ENCODE measurements at regions not wholly inside any gene's neighbourhood (a gene's known extent, or its start where the extent isn't known, plus 50 kb on each side); places are given as distances from the start of the nearest gene placed in this dataset.

DNA sequence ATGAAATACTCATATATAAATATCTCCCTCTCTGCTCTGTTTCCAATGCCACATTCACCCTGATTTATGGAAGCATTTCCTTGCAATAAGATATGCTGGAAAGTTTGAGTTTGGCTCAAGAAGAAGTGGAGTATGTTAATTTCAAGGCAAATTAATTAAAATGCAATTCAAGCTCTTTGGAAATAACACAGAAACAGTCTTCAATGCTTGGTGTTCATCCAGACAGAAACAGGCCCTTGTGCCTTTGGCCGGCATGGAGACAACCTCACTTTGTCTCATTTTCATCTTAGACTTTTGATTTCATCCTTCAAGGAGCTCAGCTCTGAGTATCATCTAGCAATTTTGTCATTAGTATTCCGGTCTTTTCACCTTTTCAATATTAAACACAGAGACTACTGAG lies 210.0 kb downstream of the C16orf95 start:
- no peak for TF ChIP-seq EZH2phosphoT487 (IDR thresholded peaks at IDR 0.05; ENCODE audit: low read depth)
- TF ChIP-seq, protein P1, sequence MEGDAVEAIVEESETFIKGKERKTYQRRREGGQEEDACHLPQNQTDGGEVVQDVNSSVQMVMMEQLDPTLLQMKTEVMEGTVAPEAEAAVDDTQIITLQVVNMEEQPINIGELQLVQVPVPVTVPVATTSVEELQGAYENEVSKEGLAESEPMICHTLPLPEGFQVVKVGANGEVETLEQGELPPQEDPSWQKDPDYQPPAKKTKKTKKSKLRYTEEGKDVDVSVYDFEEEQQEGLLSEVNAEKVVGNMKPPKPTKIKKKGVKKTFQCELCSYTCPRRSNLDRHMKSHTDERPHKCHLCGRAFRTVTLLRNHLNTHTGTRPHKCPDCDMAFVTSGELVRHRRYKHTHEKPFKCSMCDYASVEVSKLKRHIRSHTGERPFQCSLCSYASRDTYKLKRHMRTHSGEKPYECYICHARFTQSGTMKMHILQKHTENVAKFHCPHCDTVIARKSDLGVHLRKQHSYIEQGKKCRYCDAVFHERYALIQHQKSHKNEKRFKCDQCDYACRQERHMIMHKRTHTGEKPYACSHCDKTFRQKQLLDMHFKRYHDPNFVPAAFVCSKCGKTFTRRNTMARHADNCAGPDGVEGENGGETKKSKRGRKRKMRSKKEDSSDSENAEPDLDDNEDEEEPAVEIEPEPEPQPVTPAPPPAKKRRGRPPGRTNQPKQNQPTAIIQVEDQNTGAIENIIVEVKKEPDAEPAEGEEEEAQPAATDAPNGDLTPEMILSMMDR (IDR thresholded peaks at IDR 0.05; ENCODE audit: low read depth, low read length), result no peak
